ENCODE measurements at regions not wholly inside any gene's neighbourhood (a gene's known extent, or its start where the extent isn't known, plus 50 kb on each side); places are given as distances from the start of the nearest gene placed in this dataset.
"Not testable (repeated sequence)": the region's sequence is repeated elsewhere in the genome, so short reads cannot be mapped to it uniquely, and the experiment has no call there.

GRCh38 chr6:67698534-67698933 lies 936.5 kb upstream of the ADGRB3 start:
- no peaks in the 10 kb centered on the region for H3K27me3 ChIP-seq
- H3K4me1 ChIP-seq = no peaks in the 10 kb centered on the region
- no peaks in the 10 kb centered on the region for H3K36me3 ChIP-seq
- DNase-seq = no peak
- H3K9me3 ChIP-seq = no peaks in the 10 kb centered on the region
- no peak overlapping the region for H3K4me3 ChIP-seq
- intact Hi-C loops (cut with DNase I) = no loop called here
- no peak for FAIRE-seq
- 24 to 27% methylated on average over 4 of the region's 4 CpGs for WGBS, 2 donors
- ATAC-seq = no peak
- TF ChIP-seq, protein P1, sequence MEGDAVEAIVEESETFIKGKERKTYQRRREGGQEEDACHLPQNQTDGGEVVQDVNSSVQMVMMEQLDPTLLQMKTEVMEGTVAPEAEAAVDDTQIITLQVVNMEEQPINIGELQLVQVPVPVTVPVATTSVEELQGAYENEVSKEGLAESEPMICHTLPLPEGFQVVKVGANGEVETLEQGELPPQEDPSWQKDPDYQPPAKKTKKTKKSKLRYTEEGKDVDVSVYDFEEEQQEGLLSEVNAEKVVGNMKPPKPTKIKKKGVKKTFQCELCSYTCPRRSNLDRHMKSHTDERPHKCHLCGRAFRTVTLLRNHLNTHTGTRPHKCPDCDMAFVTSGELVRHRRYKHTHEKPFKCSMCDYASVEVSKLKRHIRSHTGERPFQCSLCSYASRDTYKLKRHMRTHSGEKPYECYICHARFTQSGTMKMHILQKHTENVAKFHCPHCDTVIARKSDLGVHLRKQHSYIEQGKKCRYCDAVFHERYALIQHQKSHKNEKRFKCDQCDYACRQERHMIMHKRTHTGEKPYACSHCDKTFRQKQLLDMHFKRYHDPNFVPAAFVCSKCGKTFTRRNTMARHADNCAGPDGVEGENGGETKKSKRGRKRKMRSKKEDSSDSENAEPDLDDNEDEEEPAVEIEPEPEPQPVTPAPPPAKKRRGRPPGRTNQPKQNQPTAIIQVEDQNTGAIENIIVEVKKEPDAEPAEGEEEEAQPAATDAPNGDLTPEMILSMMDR (IDR thresholded peaks at IDR 0.05) = no peak
- H3K27ac ChIP-seq = no peak overlapping the region

DNA sequence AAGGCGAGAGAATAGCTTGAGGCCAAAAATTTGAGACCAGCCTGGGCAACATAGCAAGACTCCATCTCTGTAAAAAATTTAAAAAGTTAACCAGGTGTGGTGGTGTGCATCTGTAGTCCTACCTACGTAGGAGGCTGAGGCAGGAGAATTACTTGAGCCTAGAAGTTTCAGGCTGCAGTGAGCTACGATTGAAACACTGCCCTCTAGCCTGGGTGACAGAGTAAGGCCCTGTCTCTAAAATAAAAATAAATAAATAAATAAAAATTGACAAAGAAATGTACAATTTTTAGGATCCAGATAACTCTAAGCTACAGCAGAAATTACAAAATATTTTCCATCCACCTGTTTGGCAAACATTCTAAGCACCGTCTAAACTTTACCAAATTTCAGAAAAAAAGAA lies 941.0 kb upstream of the ADGRB3 start:
- Histone ChIP-seq H3K4me3 (no peak overlapping the region), H3K4me1 (no peaks in the 10 kb centered on the region), H3K27me3 (no peaks in the 10 kb centered on the region), H3K36me3 (no peaks in the 10 kb centered on the region), H3K9me3 (no peaks in the 10 kb centered on the region), H3K27ac (no peak overlapping the region)
- 48 to 61% methylated on average over 4 of the region's 4 CpGs for WGBS, 2 donors
- FAIRE-seq (no peak), ATAC-seq (no peak), DNase-seq (no peak)
- intact Hi-C loops (cut with DNase I) = no loop called here
- TF ChIP-seq, protein P1 (IDR thresholded peaks at IDR 0.05) = no peak

- no peaks in the 10 kb centered on the region for H3K9me3 ChIP-seq
- FAIRE-seq (no peak), DNase-seq (no peak), ATAC-seq (no peak)
- no peak overlapping the region for H3K27ac ChIP-seq
- no peaks in the 10 kb centered on the region for H3K27me3 ChIP-seq
- H3K36me3 ChIP-seq = no peaks in the 10 kb centered on the region
- H3K4me1 ChIP-seq = no peaks in the 10 kb centered on the region
- H3K4me3 ChIP-seq = no peak overlapping the region
- 61 to 76% methylated on average over 1 of the region's 1 CpG for WGBS, 2 donors
- TF ChIP-seq, protein P1 (IDR thresholded peaks at IDR 0.05) = no peak
- intact Hi-C loops (cut with DNase I) = no loop called here
Measured at GRCh38 chr6:67689329-67689728, 945.8 kb upstream of the ADGRB3 start.

DNA sequence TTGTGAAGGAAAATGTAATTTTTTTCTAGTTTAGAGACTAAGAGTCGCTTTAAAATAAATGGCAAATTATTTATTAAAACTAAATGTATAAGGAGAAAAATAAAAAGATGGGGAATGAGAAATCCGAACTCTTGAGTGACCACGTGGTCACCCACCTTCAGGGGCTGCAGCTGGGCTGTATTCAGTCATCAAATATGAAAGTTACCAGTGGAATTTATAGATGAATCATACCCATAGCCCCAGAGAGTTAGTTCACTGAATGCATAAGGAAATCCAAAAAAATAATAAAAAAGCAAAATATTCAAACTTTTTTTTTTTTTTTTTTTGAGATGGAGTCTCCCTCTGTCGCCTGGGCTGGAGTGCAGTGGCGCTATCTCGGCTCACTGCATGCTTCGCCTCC lies 947.7 kb upstream of the ADGRB3 start:
- intact Hi-C loops (cut with DNase I) = no loop called here
- Histone ChIP-seq H3K4me3 (no peak overlapping the region), H3K36me3 (no peaks in the 10 kb centered on the region), H3K27ac (no peak overlapping the region), H3K9me3 (no peaks in the 10 kb centered on the region), H3K27me3 (no peaks in the 10 kb centered on the region), H3K4me1 (no peaks in the 10 kb centered on the region)
- FAIRE-seq (no peak), ATAC-seq (no peak), DNase-seq (no peak)
- TF ChIP-seq, protein P1 (IDR thresholded peaks at IDR 0.05) = no peak
- 53 to 63% methylated on average over 7 of the region's 7 CpGs for WGBS, 2 donors

DNA sequence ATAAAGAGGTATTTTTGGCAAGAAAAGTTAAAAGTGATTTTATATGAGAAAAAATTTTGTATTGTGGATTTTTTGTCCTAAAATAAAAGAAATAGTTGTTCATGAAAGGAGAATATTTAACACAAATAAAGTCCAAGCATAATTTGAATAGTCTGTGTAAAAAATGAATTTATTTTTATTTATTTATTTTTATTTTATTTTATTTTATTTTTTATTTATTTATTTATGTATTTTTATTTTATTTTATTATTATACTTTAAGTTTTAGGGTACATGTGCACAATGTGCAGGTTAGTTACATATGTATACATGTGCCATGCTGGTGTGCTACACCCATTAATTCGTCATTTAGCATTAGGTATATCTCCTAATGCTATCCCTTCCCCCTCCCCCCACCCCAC lies 948.9 kb upstream of the ADGRB3 start:
- H3K4me3 ChIP-seq; intact Hi-C loops (cut with DNase I); ATAC-seq; H3K27me3 ChIP-seq; DNase-seq; H3K27ac ChIP-seq; H3K36me3 ChIP-seq; H3K4me1 ChIP-seq; H3K9me3 ChIP-seq: not testable (repeated sequence)
- WGBS, 2 donors = 69% methylated on average over 1 of the region's 1 CpG; no CpG with 5 or more reads in 1 of the 2 donors
- peak; percentile 5 for FAIRE-seq

DNA sequence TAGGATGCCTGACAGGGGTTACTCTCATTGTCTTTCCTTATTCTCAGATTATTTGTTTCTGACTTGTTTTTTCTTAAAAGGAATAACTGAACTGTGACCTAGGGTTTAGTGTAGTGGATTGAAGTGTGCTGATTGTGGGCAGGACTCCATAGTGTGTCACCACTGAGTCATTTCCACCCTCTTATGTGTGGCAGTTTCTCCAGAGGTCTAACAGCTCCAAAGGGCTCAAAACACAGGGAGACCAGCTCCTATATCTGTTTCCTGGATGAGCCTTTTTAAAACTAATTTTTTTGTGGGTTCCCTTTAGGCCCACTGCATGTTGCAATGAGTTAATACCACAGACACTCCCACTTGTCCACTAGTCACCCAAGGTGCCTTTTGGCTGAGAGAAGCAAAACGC lies 951.1 kb upstream of the ADGRB3 start:
- intact Hi-C loops (cut with DNase I) = no loop called here
- 31 to 35% methylated on average over 1 of the region's 1 CpG for WGBS, 2 donors
- H3K4me3 ChIP-seq = no peak overlapping the region
- ATAC-seq (no peak), DNase-seq (no peak), FAIRE-seq (no peak)
- H3K9me3 ChIP-seq = no peaks in the 10 kb centered on the region
- no peaks in the 10 kb centered on the region for H3K27me3 ChIP-seq
- no peaks in the 10 kb centered on the region for H3K36me3 ChIP-seq
- no peaks in the 10 kb centered on the region for H3K4me1 ChIP-seq
- TF ChIP-seq, protein P1 (IDR thresholded peaks at IDR 0.05) = no peak
- H3K27ac ChIP-seq = no peak overlapping the region

Data from pancreas (tissue), 10 donors.